ENCODE measurements at regions not wholly inside any gene's neighbourhood (a gene's known extent, or its start where the extent isn't known, plus 50 kb on each side); places are given as distances from the start of the nearest gene placed in this dataset.
A peak's percentile ranks its signal among the peaks of the same experiment; 100 is the strongest.

DNA sequence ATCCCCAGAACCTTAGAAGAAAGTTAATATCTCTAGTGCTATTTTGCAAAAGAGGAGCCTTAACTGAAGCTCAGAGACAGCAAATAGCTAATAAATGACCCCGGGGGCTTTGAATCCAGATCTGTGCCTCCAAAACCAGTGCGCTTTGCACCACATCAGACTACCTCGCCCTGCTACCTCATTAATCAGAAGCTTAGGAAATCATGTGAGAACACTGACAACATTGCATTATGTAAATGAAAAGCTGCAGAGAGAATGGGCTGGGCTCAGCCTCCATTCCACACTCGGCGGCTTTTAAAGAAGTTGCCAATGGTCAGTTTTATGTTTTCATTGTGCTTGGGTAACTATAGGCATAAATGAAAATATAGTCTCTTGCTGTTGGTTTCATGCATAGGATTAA lies 54.0 kb upstream of the STMND1 start:
- no peak for FAIRE-seq

DNA sequence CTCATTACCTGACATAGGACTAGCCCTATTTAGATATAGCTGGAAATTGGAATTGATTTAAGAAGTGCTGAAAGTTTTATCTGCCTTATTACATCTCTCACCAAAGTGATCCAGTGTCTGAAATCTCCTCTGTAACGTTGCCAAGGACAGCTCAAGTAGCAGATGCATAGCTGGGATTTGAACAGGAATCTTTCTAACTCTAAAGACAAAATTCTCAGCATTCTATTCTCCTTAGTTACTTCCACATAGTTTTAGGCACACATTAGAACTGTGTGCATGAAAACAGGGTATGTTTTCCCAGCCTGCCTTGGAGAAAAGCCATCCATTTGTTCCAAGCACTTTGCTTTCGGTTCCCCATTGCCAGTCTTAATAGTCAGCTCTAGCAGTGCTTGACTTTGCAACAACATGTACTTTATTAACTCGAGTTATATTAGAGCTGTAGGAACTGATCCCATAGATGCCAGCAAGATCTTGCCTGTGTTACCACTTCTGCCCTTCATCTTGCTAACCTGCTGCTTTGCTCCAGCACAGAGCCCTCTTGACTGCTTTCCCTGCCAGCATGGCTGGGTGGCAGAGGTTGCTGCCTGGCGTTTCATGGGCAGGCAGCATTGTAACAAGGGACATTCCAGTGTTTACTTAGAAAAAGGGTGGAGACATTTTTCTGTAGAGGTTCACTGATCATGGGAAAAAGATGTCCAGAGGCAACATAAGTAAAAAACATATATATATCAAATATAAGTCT lies 56.1 kb upstream of the STMND1 start:
- FAIRE-seq, result no peak

DNA sequence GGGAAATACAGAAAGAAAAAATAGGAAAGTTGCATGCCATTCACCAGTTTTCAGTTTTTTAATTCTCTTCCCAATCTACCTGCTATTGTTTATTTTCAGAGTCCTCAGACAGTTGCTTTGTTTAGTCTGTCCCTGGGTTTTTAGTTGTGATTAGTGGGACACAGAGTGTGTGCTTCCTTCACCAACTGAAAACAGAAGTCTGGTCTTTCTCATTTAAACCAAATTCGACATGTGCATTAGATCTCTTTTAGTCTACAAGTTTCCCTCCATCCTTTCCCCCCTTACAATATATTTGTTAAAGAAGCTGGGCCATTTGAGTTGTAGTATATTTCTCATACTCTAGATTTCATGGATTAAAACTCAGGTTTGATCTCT lies 58.7 kb upstream of the STMND1 start:
- FAIRE-seq, result no peak

DNA sequence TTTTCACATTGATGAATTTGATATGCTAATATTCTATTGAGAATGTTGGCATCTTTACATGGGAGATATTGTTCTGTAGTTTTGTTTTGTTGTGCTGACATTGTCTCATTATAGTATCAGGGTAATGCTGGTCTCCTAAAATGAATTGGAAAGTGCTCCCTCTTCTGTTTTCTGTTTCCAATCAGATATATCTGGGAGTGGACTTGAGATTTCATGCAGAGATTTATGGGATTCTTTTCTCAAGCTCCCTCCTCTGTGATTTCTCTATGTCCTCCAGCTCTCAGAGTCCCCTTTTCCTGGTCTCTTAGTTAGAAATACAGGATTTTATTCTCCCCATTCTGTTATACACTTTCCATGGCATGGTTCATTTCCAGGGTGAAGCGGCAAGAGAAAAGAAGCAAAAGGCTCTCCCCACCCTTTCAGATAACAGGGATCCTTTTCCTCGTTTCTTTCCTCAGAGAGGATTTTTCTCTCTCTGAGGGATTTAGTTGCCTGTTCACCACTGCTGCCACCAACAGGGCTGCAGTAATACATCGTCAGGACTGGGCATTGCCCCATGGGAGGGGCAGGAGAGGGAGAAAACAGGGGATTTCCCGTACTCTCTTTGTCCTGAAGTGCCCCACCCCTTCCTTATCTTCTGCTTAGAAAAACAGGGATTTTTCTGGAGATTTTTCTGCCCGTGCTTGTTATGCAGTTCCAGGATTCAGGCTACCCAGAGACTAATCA lies 59.3 kb upstream of the STMND1 start:
- FAIRE-seq, result peak; percentile 71

DNA sequence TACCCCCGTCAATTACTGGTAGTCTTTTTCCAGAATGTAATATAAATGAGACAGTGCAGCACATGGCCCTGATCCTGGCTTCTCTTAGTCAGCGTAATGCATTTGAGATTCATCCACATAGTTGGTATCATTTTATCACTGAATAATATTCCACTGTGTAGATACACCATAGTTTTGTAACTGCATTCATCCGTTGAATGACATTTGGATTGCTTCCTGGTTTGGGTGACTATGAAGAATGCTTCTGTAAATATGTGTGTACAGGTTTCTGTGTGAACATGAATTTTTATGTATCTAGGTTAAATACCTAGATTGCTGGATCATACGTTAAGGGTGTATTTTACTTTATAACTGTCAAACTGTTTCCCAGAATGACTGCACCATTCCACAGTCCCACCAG lies 62.6 kb upstream of the STMND1 start:
- FAIRE-seq, result no peak

DNA sequence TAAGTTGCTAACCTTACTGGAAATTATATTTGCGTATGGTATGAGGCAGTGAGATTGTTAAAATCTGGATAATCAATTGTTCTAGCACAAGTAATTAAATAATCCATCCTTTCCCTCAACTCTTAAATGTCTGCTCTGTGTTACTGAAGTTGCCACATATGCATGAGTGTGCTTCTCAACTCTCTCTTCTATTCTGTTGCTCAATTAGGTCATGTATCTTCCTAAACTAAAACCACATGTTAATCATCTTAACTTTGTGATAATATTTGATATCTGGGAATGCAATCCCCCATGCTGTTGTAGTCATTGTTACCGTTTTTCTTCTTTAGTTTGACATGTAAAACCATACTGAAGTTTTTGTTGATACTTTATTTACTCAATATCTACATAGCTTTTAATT lies 63.5 kb upstream of the STMND1 start:
- no peak for FAIRE-seq

DNA sequence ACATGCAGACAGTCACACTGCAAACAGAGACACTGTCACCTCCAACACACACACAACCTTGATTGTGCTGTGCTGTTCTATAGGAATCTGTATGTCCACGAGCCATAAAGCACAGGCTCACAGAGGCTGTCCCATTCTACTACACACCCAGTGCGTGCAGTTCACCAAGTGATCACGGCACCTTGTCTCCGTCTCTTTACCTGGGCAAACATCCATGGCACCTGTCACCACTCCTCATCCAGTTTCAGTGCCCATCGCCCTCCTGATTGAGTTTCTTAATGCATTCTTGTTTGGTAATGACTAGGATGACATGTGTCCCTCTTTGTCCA lies 65.8 kb upstream of the STMND1 start:
- no peak for FAIRE-seq

DNA sequence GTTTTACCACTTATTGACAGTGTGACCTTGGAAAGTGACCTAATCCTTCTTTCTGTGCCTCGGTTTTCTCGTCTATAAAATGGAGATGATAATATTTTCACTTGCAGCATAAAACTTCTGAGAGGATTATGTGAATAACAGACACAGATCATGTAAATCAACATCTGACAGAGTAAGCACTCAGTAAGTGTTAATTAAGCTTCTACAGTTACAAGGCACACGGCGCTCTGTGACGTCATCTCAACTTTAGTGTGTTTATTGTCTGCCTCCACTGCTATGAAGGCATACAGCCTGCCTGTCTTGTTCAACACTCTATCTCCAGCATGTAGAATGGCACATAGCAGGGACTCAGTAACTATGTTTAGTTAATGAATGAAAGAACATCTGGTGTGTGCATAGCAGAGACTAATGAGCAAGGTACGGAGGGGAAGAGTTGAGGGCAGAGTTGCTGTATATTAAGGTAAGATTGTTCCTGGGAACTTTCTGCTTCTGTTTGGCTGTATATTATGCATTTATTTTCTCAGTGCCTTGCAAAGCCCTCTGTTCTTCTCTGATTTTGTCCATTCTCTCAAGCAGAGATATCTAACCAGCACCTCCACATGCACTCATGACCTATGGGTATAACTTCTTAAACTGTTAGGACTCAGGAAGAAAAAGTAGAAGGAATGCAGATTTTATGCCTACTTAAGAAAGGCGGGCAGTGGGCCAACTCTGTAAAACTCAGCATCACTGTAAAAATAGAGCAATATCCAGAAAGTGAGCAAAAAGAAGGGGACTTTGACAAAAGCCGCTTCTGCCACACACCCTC lies 66.4 kb upstream of the STMND1 start:
- no peak for FAIRE-seq

DNA sequence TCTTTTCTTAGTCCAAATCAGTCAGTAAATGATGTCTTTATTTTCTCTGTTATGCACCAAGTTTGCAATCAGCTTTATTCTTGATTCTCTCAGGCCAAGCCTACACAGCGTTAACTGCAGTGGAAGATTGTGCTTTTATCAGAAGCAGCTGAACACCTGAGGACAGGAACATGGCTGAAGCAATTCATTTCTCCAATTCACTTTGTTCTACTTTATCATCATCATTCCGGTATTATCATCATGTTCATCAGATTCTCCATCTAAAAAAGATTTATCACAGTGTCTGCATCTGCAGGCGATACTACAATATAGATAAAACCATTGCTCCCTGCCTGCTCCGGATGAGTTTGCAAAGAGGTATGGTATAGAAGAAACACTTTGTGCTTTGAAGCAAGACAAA lies 68.1 kb upstream of the STMND1 start:
- no peak for FAIRE-seq

DNA sequence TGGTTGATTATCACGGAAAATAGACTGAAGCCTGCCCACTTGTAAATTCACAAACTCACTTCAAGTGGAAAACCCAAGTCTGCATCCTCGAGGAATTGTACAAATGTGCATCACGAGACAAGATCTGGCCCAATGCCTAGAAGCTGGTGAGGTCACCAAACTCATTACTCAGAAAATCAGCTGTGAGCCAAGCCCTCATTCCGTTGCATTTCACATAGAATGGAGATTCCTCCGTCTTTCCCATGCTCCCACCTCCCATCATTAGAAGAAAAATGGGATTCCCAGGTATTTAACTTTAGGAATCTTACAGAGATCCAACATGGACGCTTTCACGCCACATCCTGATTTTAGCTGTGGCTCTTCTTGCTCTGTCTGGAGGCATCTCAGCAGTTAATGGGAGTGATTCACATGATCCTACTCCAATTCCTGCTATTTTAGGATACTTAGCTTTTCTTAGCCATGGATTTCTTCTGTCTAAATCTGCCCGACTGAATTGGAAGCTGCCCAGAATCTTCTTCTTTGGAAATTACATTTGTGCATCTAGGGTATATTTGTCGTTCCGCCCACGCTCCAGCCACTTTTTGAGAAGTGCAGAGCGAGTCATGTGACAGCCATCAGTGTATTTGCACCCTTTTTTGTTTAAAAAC lies 68.7 kb upstream of the STMND1 start:
- FAIRE-seq, result peak; percentile 95

DNA sequence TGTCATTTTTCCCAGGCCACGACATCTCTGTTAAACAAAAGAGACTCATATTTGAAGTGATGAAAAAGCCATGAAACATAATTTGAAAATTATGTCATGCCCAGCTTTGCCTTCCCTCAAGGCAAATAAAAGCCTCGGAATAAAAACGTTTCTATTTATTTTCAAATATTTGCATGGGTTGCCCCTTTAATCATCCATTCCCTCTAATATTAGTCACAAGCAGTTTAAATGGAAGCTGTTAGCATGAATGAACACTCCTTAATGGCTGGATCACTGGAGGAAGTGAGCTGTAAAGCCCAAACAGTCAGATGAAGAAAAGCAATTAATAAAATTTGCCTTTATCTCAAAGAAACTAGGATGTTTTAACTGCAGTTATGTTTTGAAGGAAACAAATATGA lies 69.3 kb upstream of the STMND1 start:
- FAIRE-seq, result no peak

DNA sequence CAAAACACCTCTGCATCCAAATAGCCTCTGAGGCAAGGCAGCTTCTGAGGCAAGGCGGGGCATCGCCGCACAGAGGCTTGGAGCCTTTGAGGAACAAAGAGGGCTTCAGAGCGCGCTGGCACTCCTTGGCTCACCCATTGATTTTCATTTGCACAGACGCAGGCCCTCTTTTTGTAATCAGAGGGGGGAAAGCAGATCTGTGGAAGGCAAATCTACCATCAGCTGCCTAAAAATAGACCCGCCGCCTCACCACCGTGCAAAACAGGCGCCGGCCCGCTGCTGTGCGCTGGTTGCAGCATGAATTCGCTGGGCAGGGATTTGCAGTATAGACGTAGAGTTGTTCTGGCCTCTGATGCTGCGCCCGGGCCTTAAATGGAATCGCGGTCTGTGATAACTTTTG lies 69.9 kb upstream of the STMND1 start:
- no peak for FAIRE-seq

DNA sequence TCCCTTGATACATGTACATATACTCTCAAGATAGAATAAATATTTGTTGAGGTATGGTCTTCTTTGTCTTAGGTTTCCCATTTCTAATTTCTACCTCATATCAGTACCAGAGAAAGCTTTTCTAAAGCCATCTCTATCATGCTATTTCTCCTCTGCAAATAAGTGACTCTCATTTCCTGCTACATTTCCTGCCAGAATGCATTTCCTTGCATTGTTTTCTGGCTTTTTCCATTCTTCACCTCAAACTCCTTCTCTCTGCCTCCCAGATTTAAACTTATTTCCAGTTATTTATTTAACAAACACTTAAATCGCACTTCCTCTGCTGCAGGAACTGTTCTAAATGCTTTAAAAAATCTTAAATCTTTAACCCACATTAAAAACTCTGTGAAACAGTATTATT lies 74.4 kb upstream of the STMND1 start:
- no peak for FAIRE-seq

DNA sequence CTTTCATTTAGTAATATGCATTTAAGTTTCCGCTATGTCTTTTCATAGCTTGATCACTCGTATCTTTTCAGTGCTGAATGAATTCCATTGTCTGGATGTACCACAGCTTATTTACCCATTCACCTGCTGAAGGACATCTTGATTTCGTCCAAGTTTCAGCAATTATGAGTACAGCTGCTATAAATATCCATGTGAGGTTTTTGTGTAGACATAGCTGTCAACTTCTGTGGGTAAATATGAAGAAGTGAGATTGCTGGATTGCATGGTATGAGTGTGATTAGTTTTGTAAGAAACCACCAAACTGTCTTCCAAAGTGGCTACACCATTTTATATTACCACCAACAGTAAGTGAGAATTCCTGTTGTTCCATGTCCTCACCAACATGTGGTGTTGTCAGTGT lies 79.2 kb upstream of the STMND1 start:
- FAIRE-seq, result no peak

DNA sequence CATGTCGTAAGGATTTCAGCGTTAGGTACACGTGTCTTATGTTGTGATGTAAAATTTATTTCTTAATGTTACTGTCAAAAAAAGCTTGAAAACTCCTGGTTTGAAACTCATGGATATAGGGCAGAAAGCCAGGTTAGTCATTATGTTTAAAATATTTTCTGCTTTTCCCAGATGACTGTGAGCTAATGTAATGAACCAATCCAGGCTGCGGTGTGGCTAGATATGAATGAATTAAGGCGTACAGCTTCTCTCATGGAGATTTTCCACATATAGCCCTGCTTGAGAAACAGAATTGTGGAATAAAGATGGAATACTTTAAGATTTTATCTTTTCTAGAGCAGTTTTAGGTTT lies 80.3 kb upstream of the STMND1 start:
- FAIRE-seq, result no peak

DNA sequence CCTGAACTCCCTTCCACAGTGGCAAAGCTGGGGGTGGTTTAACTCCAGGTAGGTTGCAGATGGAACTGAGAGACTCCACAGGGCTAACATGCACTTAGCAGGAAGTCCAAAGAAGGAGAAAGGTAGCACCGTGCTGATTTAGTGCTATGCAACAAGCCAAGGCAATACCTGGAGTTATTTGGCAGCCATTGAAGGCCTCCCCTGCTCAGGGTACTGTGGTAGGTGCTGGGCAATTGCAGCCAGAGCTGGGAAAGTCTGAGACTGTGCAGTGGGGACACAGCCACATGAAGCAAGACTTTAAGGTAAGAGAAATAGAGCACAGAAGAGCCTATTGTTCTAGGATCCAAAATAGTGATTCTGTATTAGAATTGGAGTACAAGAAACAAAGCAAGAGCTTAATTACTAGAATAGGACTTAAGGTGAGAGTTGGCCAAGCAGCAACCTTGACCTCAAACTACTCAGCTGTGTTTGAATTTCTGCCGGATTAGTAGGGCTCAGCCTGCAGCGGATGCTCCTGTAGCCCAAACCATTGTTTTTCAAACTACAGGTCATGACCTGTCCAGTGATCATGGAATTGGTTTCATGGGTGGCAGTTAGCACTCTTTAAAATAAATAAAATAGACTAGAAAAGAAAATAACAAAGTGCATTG lies 80.8 kb upstream of the STMND1 start:
- no peak for FAIRE-seq

DNA sequence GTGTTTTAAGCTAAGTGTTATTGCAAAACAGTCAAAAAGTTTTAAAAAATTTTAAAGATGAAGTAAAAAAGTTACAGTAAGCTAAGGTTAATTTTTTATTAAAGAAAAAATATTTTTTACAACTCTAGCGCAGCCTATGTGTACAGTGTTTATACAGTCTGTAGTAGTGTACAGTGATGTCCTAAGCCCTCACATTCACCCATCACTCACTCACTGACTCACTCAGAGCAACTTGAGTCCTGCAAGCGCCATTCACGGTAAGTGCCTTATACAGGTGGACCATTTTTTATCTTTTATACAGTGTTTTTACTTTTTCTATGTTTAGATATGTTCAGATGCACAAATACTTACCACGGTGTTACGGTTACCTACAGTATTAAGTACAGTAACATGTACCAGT lies 83.4 kb upstream of the STMND1 start:
- FAIRE-seq, result no peak

DNA sequence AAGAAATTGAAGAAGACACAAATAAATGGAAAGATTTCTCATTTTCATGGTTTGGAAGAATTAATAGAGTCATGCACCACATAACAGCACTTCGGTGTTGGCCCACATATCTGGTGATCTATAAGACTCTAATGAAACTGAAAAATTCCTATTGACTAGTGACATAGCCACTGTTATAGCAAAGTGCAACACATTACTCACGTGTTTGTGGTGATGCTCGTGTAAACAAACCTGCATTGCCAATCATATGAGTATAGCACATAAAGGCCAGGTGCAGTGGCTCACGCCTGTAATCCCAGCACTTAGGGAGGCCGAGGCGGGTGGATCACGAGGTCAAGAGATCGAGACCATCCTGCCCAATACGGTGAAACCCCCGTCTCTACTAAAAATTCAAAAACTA lies 84.4 kb upstream of the STMND1 start:
- FAIRE-seq, result no peak

DNA sequence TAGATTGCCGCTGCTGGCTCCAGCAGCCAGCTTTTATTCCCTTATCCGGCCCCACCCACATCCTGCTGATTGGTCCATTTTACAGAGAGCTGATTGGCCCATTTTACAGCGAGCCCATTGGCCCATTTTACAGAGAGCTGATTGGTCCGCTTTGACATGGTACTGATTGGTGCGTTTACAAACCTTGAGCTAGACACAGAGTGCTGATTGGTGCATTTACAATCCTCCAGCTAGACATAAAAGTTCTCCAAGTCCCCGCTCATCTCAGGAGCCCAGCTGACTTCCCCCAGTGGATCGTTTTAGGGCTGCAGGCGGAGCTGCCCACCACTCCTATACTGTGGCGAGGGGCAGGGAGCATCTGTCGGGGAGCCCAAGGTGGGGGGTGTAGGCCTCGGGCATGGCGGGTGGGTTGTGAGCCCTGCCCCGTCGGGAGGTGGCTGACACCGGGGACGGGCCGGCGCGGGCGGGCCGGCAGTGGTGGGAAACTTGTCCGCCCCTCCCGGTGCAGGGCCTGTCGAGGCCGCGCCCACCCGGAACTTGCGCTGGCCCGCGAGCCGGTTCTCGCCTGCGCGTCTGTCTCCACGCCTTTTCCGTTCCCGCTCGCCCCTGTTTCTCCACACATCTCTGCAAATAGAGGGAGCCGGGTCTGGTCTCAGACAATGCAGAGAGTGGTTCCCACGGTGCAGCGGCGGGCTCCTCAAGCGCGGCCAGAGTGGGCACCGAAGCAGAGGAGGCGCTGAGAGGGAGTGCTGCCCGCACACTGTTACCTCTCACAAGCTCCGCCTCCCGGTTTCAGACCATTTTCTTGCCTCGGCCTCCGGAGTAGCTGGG lies 86.1 kb upstream of the STMND1 start:
- no peak for FAIRE-seq

DNA sequence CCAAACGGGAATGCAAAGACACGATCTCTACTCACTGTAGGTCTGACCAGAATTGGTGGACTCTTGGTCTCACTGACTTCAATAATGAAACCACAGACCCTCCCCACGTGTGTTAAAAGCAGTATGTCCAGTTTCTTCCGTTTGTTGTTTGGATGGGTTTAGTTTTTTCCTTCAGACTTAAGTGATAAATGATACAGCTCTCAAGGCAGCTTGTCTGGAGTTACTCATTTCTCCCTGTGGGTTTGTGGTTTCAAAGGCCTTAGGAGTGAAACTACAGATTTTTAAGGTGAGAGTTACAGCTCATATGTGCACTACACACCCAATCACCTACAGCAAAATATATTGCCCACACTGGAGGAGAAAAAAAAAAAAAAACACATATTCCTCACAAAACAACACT lies 86.7 kb upstream of the STMND1 start:
- no peak for FAIRE-seq

DNA sequence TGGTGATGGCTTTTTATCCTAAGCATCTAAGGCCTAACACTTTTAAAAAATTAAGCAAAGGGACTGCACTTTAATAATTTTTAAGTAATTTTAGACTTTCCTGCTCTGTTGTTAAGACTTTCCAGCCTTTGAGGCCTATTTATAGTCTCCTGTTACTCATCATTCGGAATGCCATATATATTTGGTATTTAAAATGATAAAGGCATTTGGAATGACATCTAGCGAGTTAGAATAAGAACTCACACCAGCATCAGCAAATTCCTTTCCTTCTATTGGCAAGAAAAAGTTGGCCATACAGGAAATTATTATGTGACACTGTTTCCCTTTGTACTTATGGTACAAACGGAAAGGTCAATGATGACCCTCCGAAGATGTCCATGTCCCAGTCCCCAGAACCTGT lies 88.1 kb upstream of the STMND1 start:
- FAIRE-seq, result no peak

Data from islet of Langerhans (tissue), 1 donor.